ENCODE measurements at regions not wholly inside any gene's neighbourhood (a gene's known extent, or its start where the extent isn't known, plus 50 kb on each side); places are given as distances from the start of the nearest gene placed in this dataset.

GRCh38 chr2:38446906-38447561 is 70.0 kb upstream of the ATL2 start:
- no peak for DNase-seq

- DNase-seq = no peak
These were observed 69.3 kb upstream of the ATL2 start for GRCh38 chr2:38446418-38446817.

DNA sequence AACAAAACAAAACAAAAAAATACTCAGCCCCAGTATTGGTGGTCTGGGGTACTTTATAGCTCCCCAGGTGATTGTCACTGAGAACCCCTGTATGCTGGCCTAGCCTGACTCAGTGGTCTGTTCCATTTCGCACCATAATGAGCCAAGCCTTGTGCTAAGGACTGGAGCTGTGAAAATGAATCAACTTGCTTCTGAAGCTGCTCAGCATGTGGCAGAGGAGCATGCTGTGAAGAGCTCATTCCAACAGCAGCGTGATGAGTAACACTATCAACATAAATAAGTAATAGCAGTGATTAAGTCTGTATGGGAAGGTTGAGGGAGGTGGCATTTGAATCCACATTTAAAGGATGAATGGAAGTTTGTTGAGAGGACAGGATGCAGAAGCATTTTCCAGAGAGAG is 67.2 kb upstream of the ATL2 start:
- no peak for DNase-seq

DNA sequence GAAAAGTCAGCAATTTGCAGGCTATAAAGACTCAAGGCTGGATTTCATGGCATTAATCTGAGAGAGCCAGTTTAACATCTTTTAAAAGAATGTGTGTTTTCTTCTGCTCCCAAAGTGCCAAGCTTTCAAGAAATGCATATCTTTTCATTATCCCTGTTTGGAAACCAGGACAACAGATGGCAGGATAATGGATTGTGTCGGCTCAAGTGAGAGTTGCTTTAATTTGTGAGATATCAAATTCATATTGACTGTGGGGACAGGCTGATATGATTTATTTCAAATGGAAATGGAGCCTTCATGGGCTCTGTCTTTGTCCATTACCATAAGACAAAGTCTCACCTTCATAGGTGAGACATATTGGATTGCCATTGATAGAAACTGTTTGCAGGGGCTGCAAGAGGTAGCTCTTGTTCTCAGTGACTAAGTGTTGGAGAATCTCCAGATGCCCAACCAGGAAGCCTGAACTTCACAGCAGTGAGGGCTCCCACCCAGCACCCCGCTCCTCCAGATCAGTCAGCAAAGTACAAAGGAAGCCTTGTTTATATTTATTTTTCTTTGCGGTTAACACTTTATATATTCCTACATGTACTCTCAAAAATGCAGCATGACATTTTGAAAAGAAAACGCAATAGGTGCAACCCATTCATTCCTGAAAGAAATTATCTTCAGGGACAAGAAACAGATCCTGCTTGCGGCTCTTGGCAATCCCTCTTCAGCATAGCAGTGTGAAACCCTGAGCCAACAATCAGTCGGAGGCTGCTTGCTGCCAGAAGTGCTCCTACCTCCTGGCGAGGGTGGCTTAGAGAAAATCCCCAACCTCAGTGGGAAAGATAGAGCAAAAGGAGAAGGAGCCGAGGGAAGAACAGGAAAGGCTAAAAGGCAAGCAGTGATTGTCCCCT is 65.8 kb upstream of the ATL2 start:
- DNase-seq = no peak

DNA sequence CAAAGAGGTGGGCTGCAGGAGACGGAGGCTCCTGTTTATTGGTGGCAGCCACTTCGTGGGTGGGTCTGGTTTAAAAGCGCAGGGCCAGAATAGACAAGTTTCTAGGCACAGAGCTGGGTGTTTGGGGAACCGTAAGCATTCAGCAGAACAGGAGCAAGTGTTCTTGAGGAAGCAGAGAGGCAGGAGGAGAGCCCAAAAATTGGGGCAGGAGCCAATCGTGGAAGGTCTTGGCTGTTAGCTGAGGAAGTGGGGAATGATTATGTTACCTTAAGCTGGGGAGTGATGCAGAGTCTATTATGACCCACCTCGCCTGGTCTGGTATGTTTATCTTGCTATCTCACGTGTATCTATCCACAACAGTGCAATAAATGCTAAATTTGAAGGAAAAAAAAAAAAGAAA is 64.3 kb upstream of the ATL2 start:
- DNase-seq = no peak

- no peak for DNase-seq
These were observed 63.6 kb upstream of the ATL2 start for GRCh38 chr2:38440655-38441054.

GRCh38 chr2:38439863-38440262 is 62.8 kb upstream of the ATL2 start:
- no peak for DNase-seq

- DNase-seq = no peak
These were observed 62.0 kb upstream of the ATL2 start for GRCh38 chr2:38438883-38439612.

DNA sequence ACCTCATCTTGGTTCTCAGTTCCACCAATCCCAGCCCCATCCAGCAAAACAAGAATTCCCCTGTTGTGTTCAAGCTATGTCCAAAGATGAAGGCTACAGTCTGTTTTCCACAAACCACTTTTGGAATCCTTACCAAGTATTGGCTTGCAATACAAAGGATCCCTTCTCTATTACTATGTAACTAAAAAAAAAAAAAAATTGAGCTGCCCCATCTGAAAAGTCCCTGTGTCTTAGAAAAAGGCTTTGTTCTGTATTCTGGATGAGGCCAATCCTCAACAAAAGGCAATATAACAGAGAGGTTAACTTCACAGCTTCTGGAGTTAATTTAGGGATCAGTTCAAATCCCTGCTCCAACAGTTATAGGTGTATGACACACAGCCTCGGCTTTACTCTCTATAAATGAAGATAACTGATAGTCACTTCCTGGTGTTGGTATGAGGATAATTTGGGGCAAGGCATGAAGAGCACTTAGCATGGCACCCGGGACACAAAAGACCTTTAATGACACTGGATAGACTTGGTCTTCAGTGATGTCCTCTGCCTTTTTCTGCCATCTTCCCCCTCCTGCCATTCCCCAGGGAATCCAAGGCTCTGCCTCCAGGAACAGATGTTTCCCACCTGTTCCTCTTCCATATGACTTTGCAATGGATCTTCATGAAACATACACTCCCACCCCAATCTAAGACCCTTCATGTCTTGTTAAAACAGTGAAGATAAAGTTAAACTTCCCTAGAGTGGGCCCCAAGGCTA is 61.2 kb upstream of the ATL2 start:
- no peak for DNase-seq

GRCh38 chr2:38436227-38436664 is 59.2 kb upstream of the ATL2 start:
- no peak for DNase-seq

DNA sequence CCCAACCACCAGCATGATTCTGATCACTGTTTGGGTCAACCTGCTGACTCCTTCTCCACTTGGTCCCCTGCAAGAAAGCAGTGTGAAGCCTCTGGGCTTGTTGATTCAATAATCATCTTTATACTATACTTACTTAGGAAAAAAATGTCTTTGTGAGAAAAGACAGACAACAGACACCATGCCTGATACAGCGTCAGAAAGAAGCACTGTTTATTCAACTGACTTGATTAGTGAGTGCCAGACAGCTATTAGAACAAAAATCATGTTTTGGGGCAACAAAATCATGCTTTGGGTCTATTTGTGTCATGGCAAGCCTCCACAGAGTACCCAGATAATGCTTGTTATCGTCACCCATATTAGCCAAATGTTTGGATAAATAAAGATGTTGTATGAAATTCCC is 58.7 kb upstream of the ATL2 start:
- DNase-seq = no peak

GRCh38 chr2:38434595-38434994 is 57.5 kb upstream of the ATL2 start:
- DNase-seq = no peak

GRCh38 chr2:38433607-38433975 is 56.5 kb upstream of the ATL2 start:
- no peak for DNase-seq

DNA sequence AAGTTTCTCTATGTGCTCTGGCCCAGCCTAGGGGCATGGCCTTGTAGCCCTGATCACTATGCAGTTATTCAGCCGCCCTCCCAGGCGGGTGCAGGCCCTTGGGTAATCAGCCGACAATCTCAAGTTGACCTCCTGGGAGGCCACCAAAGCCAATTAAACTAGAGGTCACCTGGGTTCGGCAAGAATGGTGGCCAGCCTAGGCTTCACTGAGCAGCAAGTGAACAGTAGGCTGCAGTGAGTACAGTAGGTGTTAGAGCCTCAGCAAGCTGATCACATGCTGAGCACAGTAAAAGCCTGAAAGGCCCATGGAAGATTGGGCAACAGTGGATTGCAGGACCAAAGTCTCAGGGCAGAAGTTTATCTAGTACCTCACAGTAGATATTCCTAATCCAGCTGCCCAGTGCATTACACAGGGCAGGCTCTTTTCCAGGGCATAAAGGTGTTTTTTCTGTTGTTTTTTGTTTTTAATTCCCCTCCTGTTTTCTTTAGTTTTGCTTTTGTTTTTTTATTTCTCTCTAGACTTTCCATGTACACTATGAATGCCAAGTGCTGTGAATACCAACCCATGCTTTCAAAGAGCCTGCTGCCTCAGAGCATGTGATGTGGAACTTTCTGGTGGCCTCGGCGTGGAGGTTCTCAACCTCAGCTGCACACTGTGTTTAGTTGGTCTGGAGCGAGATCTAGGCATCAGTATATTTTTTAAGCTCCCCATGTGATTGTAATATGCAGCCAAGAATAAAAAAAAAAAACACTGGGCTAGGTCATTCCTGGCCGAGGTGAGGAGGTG is 55.9 kb upstream of the ATL2 start:
- DNase-seq = no peak

GRCh38 chr2:38430597-38431207 is 53.6 kb upstream of the ATL2 start:
- DNase-seq = no peak

GRCh38 chr2:38430196-38430595 is 53.1 kb upstream of the ATL2 start:
- DNase-seq = no peak

GRCh38 chr2:38427936-38428335 is 50.9 kb upstream of the ATL2 start:
- DNase-seq = no peak

DNA sequence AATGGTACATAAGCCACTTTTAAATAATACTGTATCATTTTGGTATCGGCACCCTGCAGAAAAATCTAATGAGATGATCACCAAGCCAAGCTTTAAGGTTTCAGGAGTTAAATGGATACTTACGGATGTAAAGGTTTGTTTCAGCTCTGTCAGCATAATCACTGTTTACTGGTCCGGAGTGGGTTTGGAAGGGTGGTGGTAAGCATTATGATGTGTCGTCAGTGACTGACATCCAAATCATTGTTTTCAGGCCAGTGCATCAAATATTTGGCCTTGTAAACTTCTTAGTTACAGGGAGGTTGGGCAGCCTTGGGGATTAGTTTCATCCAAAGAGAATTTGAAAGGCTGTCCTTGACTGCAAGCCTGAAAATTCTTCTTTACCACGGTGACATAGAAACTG is 50.0 kb upstream of the ATL2 start:
- no peak for DNase-seq

Measured in activated naive CD4-positive, alpha-beta T cell treated with anti-CD3 and anti-CD28 coated beads, Interleukin-2, amount 50 U/mL, for 16 hours (primary cell).